HEK293T (cell line): ENCODE measurements at regions not wholly inside any gene's neighbourhood (a gene's known extent, or its start where the extent isn't known, plus 50 kb on each side); places are given as distances from the start of the nearest gene placed in this dataset.

Experiments
- ELF4 ChIP-seq: fragments of 450-650 bp; IDR thresholded peaks from 2 replicates; pipeline ENCODE4 v1.6.1; 2017; ENCODE audit warnings: antibody characterized with exemption
- HDGF ChIP-seq: fragments of 450-650 bp; IDR thresholded peaks from 2 replicates; pipeline ENCODE4 v1.6.1; 2017; ENCODE audit warnings: antibody characterized with exemption, borderline replicate concordance
- L3MBTL2 ChIP-seq: fragments of 450-650 bp; conservative IDR thresholded peaks from 2 replicates; pipeline ENCODE4 v1.6.1; 2016; ENCODE audit warnings: mild to moderate bottlenecking
- NFRKB ChIP-seq: fragments of 450-650 bp; IDR thresholded peaks from 2 replicates; pipeline ENCODE4 v1.6.1; 2016; ENCODE audit warnings: mild to moderate bottlenecking, moderate library complexity
- ZNF384 ChIP-seq: fragments of 450-650 bp; IDR thresholded peaks from 2 replicates; pipeline ENCODE4 v1.6.1; 2016

DNA sequence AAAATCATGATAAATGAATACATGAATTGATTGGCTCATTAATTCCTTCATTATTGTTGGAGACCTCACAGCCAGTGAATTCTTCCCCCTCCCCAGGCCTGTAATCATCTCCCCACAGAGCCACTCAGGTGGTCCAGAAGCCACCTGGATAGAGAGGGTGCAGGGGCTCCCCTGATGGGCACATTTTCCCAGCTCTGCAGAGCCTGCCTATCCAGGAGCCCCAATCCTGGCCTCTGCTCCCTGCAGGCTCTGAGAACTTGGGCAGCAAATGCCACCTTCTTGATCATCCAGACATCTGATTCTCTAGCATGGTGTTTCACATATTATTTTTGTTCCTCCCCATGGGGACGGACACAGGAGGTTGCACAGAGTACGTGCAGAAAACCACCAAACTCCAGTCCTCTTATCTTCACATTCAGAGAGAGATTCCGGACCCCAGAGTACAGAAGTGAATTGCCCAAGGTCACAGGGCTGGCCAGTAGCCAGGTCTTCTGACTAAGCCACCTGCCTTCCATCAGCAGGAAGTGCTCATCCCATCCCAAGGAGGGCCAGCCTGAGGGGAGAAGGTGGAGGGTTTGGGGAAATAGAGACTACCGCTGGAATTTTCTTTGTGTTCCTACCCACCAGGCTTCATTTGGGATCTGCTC lies 348.0 kb downstream of the BUD13 start:
- TF ChIP-seq ELF4, result no peak
- no peak for TF ChIP-seq NFRKB
- TF ChIP-seq HDGF, result no peak
- no peak for TF ChIP-seq L3MBTL2
- no peak for TF ChIP-seq ZNF384
